ENCODE measurements at regions not wholly inside any gene's neighbourhood (a gene's known extent, or its start where the extent isn't known, plus 50 kb on each side); places are given as distances from the start of the nearest gene placed in this dataset.

GRCh38 chr15:37695719-37696118 lies 238.7 kb upstream of the TMCO5A start:
- Histone ChIP-seq H3K27ac (replicated peaks) (no peak overlapping the region), H3K27me3 (ENCODE audit: insufficient read depth, poor library complexity, severe bottlenecking) (no peaks in the 10 kb centered on the region), H3K4me3 (replicated peaks; ENCODE audit: insufficient read depth, low read length) (no peak overlapping the region)
- no peak for DNase-seq (ENCODE audit: low read depth in 1 of 2, low spot score in 1 of 2)
- TF ChIP-seq REST (IDR thresholded peaks at IDR 0.05; ENCODE audit: insufficient replicate concordance, low read depth) (no peak), CTCF (IDR thresholded peaks at IDR 0.05; ENCODE audit: insufficient read depth, low read length) (no peak), GABPA (IDR thresholded peaks at IDR 0.05; ENCODE audit: low read depth) (no peak), SPI1 (IDR thresholded peaks at IDR 0.05; ENCODE audit: borderline replicate concordance, low read depth) (no peak), POLR2AphosphoS5 (IDR thresholded peaks at IDR 0.05; ENCODE audit: low read depth) (no peak)

- no peak for TF ChIP-seq GABPA (IDR thresholded peaks at IDR 0.05; ENCODE audit: low read depth)
- no peak for TF ChIP-seq CTCF (IDR thresholded peaks at IDR 0.05; ENCODE audit: insufficient read depth, low read length)
- no peak for TF ChIP-seq SPI1 (IDR thresholded peaks at IDR 0.05; ENCODE audit: borderline replicate concordance, low read depth)
- TF ChIP-seq REST (IDR thresholded peaks at IDR 0.05; ENCODE audit: insufficient replicate concordance, low read depth), result no peak
- no peak for TF ChIP-seq POLR2AphosphoS5 (IDR thresholded peaks at IDR 0.05; ENCODE audit: low read depth)
- no peak overlapping the region for H3K4me3 ChIP-seq (replicated peaks; ENCODE audit: insufficient read depth, low read length)
- H3K27ac ChIP-seq (replicated peaks), result no peak overlapping the region
- no peak for DNase-seq (ENCODE audit: low read depth in 1 of 2, low spot score in 1 of 2)
- no peaks in the 10 kb centered on the region for H3K27me3 ChIP-seq (ENCODE audit: insufficient read depth, poor library complexity, severe bottlenecking)
Measured at GRCh38 chr15:37698679-37699078, 235.8 kb upstream of the TMCO5A start.

GRCh38 chr15:37701230-37701629 lies 233.2 kb upstream of the TMCO5A start:
- H3K4me3 ChIP-seq (replicated peaks; ENCODE audit: insufficient read depth, low read length), result no peak overlapping the region
- no peak for DNase-seq (ENCODE audit: low read depth in 1 of 2, low spot score in 1 of 2)
- no peak for TF ChIP-seq SPI1 (IDR thresholded peaks at IDR 0.05; ENCODE audit: borderline replicate concordance, low read depth)
- no peak for TF ChIP-seq POLR2AphosphoS5 (IDR thresholded peaks at IDR 0.05; ENCODE audit: low read depth)
- no peak for TF ChIP-seq GABPA (IDR thresholded peaks at IDR 0.05; ENCODE audit: low read depth)
- no peak for TF ChIP-seq REST (IDR thresholded peaks at IDR 0.05; ENCODE audit: insufficient replicate concordance, low read depth)
- TF ChIP-seq CTCF (IDR thresholded peaks at IDR 0.05; ENCODE audit: insufficient read depth, low read length), result no peak
- no peak overlapping the region for H3K27ac ChIP-seq (replicated peaks)
- no peaks in the 10 kb centered on the region for H3K27me3 ChIP-seq (ENCODE audit: insufficient read depth, poor library complexity, severe bottlenecking)

All from HL-60 (cell line).